HEK293T (cell line): ENCODE measurements at regions not wholly inside any gene's neighbourhood (a gene's known extent, or its start where the extent isn't known, plus 50 kb on each side); places are given as distances from the start of the nearest gene placed in this dataset.

Experiments used
- BHLHE40 ChIP-seq: fragments of 450-650 bp; IDR thresholded peaks from 2 replicates; pipeline ENCODE4 v1.6.1; 2016; ENCODE audit warnings: mild to moderate bottlenecking, moderate library complexity, borderline replicate concordance
- FOXM1 ChIP-seq: fragments of 450-650 bp; IDR thresholded peaks from 2 replicates; pipeline ENCODE4 v1.6.1; 2017; ENCODE audit warnings: mild to moderate bottlenecking, borderline replicate concordance
- NFRKB ChIP-seq: fragments of 450-650 bp; IDR thresholded peaks from 2 replicates; pipeline ENCODE4 v1.6.1; 2016; ENCODE audit warnings: mild to moderate bottlenecking, moderate library complexity
- SP1 ChIP-seq: fragments of 450-650 bp; IDR thresholded peaks from 2 replicates; pipeline ENCODE4 v1.6.1; 2017
- TARDBP ChIP-seq: fragments of 450-650 bp; IDR thresholded peaks from 2 replicates; pipeline ENCODE4 v1.6.1; 2016

DNA sequence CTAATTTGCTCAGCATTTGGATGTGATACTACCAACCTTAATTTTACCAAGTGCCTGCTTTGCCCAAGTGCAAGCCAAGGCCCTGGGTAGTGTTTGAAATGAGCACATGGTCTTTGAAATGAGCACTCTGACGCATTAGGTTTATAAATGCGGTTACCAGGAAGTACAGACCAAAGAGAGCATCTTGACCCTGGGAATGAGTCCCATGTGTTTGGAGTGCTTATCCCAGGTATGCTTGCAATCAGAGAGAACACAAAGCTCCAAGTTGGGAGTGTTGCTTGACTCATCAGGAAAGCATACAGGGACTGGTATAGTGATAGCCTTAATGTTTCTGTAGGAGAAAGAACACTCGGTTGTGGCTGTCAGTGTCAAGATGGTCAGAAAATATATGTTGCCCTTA, 203.6 kb upstream of the MAMLD1 start:
- TF ChIP-seq SP1 (no peak), TARDBP (no peak), NFRKB (no peak), BHLHE40 (no peak), FOXM1 (no peak)
